DOHH2 (cell line): ENCODE measurements at regions not wholly inside any gene's neighbourhood (a gene's known extent, or its start where the extent isn't known, plus 50 kb on each side); places are given as distances from the start of the nearest gene placed in this dataset.

Experiments
- H3F3A ChIP-seq: fragments of 200-600 bp; sonication (generic), shearing (Covaris generic); 2 replicates; pipeline ENCODE4 v1.6.0; 2016; ENCODE audit warnings: antibody characterized with exemption, mild to moderate bottlenecking; ENCODE audit not compliant: control insufficient read depth, insufficient read depth
- H3K27ac ChIP-seq: fragments of 200-600 bp; sonication (generic); 2 replicates; pipeline ENCODE4 v1.5.1; 2014; ENCODE audit warnings: low read depth, mild to moderate bottlenecking, low read length, moderate library complexity
- H3K27me3 ChIP-seq: fragments of 200-600 bp; sonication (generic); 2 replicates; pipeline ENCODE4 v1.6.1; 2014; ENCODE audit warnings: mild to moderate bottlenecking, low read length, mixed read lengths; ENCODE audit not compliant: control insufficient read depth
- H3K36me3 ChIP-seq: fragments of 200-600 bp; sonication (generic); 2 replicates; pipeline ENCODE4 v1.6.1; 2014; ENCODE audit warnings: mild to moderate bottlenecking, low read length, moderate library complexity, mixed read lengths; ENCODE audit not compliant: control insufficient read depth
- H3K4me1 ChIP-seq: fragments of 200-600 bp; sonication (generic); 2 replicates; pipeline ENCODE4 v1.6.1; 2014; ENCODE audit warnings: mild to moderate bottlenecking, low read length, mixed read lengths; ENCODE audit not compliant: control insufficient read depth
- H3K4me2 ChIP-seq: fragments of 200-600 bp; sonication (generic); 2 replicates; pipeline ENCODE4 v1.6.0; 2014; ENCODE audit warnings: mild to moderate bottlenecking, low read length, moderate library complexity
- H3K4me3 ChIP-seq: fragments of 200-600 bp; sonication (generic); 2 replicates; pipeline ENCODE4 v1.5.1; 2014; ENCODE audit warnings: mild to moderate bottlenecking, low read length, mixed read lengths
- H3K79me2 ChIP-seq: fragments of 200-600 bp; sonication (generic); 2 replicates; pipeline ENCODE4 v1.6.1; 2014; ENCODE audit warnings: mild to moderate bottlenecking, low read length, mixed read lengths; ENCODE audit not compliant: control insufficient read depth
- H3K9me2 ChIP-seq: fragments of 200-600 bp; sonication (generic); replicated peaks from 2 replicates; pipeline ENCODE4 v1.6.1; 2014; ENCODE audit warnings: mild to moderate bottlenecking, low read length, mixed read lengths; ENCODE audit not compliant: control insufficient read depth
- H3K9me3 ChIP-seq: fragments of 200-600 bp; sonication (generic); 2 replicates; pipeline ENCODE4 v1.6.1; 2014; ENCODE audit warnings: antibody characterized with exemption, low read length, mixed read lengths; ENCODE audit not compliant: control insufficient read depth, insufficient read depth
- H4K20me1 ChIP-seq: fragments of 200-600 bp; sonication (generic); 2 replicates; pipeline ENCODE4 v1.6.0; 2014; ENCODE audit warnings: low read depth, mild to moderate bottlenecking, antibody characterized with exemption, low read length, moderate library complexity; ENCODE audit not compliant: control insufficient read depth, insufficient read depth
- CTCF ChIP-seq: fragments of 200-600 bp; sonication (generic); IDR thresholded peaks from one replicate; pipeline ENCODE4 v1.5.1; 2014; ENCODE audit warnings: antibody characterized with exemption, mild to moderate bottlenecking, low read depth, low read length; ENCODE audit not compliant: poor library complexity, severe bottlenecking
- EZH2phosphoT487 ChIP-seq: fragments of 200-600 bp; sonication (generic); IDR thresholded peaks from 2 replicates; pipeline ENCODE4 v1.6.1; 2017; ENCODE audit warnings: borderline replicate concordance, mild to moderate bottlenecking, antibody characterized with exemption, low read length, moderate library complexity, mixed read lengths

DNA sequence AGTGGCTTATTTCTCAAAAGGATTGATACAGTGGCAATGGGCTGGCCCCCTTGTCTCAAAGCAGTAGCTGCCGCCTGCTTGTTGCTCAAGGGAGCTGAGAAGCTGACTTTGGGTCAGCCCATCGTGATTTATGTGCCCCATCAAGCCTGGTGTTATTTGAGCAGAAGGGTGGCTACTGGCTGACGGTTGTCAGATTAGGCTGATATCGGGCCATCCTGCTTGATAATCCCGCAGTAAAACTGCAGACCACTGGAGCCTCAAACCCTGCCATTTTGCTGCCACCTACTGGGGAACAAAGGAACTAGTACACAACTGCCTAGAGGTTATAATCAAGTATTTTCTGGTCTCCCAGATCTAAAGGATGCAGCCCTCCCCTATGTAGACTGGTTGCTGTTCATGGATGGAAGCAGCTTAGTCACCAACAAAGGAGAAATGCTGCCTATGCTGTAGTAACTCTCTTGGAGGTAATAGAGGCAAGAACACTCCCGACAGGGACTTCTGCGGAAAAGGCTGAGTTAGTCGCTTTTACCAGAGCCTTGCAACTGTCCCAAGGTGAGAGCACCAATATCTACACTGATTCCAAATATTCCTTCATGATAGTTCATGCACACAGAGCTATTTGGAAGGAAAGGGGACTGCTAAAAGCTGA, 65.9 kb upstream of the ZNF92 start:
- no peaks in the 10 kb centered on the region for H3K9me3 ChIP-seq
- H3K4me3 ChIP-seq: no peak overlapping the region
- H3K27ac ChIP-seq: no peak overlapping the region
- H3K27me3 ChIP-seq: no peaks in the 10 kb centered on the region
- peaks cover 38% of the 10 kb centered on the region for H3K36me3 ChIP-seq
- no peaks in the 10 kb centered on the region for H3F3A ChIP-seq
- no peaks in the 10 kb centered on the region for H4K20me1 ChIP-seq
- no peaks in the 10 kb centered on the region for H3K79me2 ChIP-seq
- H3K9me2 ChIP-seq: no peaks in the 10 kb centered on the region
- no peak for TF ChIP-seq EZH2phosphoT487
- TF ChIP-seq CTCF: peak; percentile 96
- no peak overlapping the region for H3K4me2 ChIP-seq
- H3K4me1 ChIP-seq: no peaks in the 10 kb centered on the region

- no peaks in the 10 kb centered on the region for H3K9me3 ChIP-seq
- H3K79me2 ChIP-seq: 0 out of 2 replicates have a peak, but pooled peaks cover 4% of the 10 kb centered on the region
- no peak overlapping the region for H3K27ac ChIP-seq
- H3F3A ChIP-seq: peaks cover under 1% of the 10 kb centered on the region; the same call in 1 of the 2 replicates
- H3K9me2 ChIP-seq: no peaks in the 10 kb centered on the region
- no peaks in the 10 kb centered on the region for H4K20me1 ChIP-seq
- no peaks in the 10 kb centered on the region for H3K27me3 ChIP-seq
- no peak overlapping the region for H3K4me3 ChIP-seq
- no peak overlapping the region for H3K4me2 ChIP-seq
- TF ChIP-seq EZH2phosphoT487 (no peak), CTCF (no peak)
- H3K36me3 ChIP-seq: peaks cover 20% of the 10 kb centered on the region
- H3K4me1 ChIP-seq: no peaks in the 10 kb centered on the region
Observed at GRCh38 chr7:65304175-65304574, 69.5 kb upstream of the ZNF92 start.

GRCh38 chr7:65302883-65303282, 70.8 kb upstream of the ZNF92 start:
- no peak for TF ChIP-seq EZH2phosphoT487
- no peak for TF ChIP-seq CTCF
- no peaks in the 10 kb centered on the region for H3K9me2 ChIP-seq
- H4K20me1 ChIP-seq: no peaks in the 10 kb centered on the region
- no peaks in the 10 kb centered on the region for H3K9me3 ChIP-seq
- H3K36me3 ChIP-seq: peaks cover 9% of the 10 kb centered on the region
- H3K79me2 ChIP-seq: 0 out of 2 replicates have a peak, but pooled peaks cover 6% of the 10 kb centered on the region
- H3F3A ChIP-seq: peaks cover 3% of the 10 kb centered on the region; the same call in 1 of the 2 replicates
- no peak overlapping the region for H3K4me2 ChIP-seq
- H3K27me3 ChIP-seq: no peaks in the 10 kb centered on the region
- no peaks in the 10 kb centered on the region for H3K4me1 ChIP-seq
- no peak overlapping the region for H3K27ac ChIP-seq
- H3K4me3 ChIP-seq: no peak overlapping the region
